ENCODE measurements at regions not wholly inside any gene's neighbourhood (a gene's known extent, or its start where the extent isn't known, plus 50 kb on each side); places are given as distances from the start of the nearest gene placed in this dataset.

DNA sequence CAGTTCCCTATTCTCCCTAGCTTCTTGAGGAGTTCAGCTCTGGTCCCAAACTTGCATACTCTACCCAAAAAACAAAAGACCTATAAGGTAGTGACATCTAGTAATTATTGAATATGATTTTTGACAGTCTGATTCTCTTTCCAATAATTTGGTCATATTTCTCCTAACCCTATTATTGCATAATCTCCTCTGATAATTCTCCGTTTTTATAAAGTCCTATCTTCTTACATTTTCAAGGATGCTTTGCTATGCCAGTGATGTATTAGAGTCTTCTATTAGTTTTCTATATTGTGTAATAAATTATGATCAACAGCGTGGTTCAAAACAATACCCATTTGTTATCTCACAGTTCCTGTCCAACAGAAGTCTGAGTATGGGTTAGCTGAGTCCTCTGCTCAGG is 426.3 kb downstream of the BCL11A start:
- Histone ChIP-seq H3K9ac (ENCODE audit: low read length) (no peak overlapping the region), H3K4me2 (ENCODE audit: low read depth, low read length, poor library complexity, severe bottlenecking) (no peak overlapping the region), H3K4me3 (ENCODE audit: insufficient read depth, low read length, poor library complexity, severe bottlenecking) (no peak overlapping the region), H3K79me2 (ENCODE audit: insufficient read depth, low read length) (no peaks in the 10 kb centered on the region), H3K9me3 (ENCODE audit: insufficient read depth, low read length) (0 out of 2 replicates have a peak, but pooled peaks cover 5% of the 10 kb centered on the region), H3F3A (ENCODE audit: insufficient read depth) (no peaks in the 10 kb centered on the region), H3K27me3 (ENCODE audit: low read length) (no peaks in the 10 kb centered on the region), H3K36me3 (ENCODE audit: low read length) (no peaks in the 10 kb centered on the region), H4K20me1 (ENCODE audit: low read depth, low read length) (no peaks in the 10 kb centered on the region), H3K9me2 (replicated peaks; ENCODE audit: insufficient read depth, low read length) (no peaks in the 10 kb centered on the region), H3K27ac (ENCODE audit: low read depth, low read length) (no peak overlapping the region), H2AFZ (ENCODE audit: low read depth, low read length, severe bottlenecking) (no peak overlapping the region)
- TF ChIP-seq, protein P1, sequence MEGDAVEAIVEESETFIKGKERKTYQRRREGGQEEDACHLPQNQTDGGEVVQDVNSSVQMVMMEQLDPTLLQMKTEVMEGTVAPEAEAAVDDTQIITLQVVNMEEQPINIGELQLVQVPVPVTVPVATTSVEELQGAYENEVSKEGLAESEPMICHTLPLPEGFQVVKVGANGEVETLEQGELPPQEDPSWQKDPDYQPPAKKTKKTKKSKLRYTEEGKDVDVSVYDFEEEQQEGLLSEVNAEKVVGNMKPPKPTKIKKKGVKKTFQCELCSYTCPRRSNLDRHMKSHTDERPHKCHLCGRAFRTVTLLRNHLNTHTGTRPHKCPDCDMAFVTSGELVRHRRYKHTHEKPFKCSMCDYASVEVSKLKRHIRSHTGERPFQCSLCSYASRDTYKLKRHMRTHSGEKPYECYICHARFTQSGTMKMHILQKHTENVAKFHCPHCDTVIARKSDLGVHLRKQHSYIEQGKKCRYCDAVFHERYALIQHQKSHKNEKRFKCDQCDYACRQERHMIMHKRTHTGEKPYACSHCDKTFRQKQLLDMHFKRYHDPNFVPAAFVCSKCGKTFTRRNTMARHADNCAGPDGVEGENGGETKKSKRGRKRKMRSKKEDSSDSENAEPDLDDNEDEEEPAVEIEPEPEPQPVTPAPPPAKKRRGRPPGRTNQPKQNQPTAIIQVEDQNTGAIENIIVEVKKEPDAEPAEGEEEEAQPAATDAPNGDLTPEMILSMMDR (IDR thresholded peaks at IDR 0.05; ENCODE audit: insufficient read depth, low read length, poor library complexity, severe bottlenecking), result no peak
- no peak for TF ChIP-seq EZH2phosphoT487 (conservative IDR thresholded peaks at IDR 0.05; ENCODE audit: low read length)

DNA sequence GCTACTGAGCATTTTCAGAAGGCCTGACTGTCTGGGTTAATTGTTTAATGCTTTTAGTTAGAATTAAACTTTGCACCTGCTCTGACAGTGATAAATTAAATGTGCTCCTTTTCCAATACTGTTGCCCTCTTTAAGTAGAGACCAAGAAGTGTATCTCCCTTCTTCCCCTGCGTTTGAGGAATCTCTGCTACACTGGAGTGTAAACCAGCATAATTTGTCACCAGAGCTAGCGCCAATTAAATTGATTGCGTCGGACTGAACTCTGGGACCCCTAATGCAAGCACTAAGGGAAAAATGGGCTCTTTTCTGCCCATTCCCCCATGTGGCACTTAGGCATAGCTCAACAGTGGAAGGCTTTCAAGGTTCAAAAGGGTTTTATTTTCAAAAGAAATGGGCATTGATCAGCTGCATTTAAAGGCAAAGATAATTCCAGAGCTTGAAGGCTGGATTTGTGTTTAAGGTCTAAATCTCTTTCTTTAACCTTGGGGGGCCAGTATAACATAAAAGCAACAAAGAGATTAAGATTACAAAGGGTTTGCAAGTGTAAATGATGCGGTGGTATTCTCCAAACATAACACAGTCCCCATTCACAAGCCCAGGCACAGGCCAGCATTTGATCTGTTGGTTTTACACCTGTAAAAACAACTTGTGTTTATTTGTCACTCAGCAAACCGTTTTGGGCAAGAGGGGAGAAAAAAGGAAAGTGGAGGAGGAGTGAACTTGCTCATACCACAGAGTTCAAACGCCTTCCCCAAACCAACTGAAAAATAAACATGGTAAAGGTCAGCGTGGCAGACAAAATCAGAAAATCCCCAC is 427.6 kb downstream of the BCL11A start:
- Histone ChIP-seq H3K27me3 (ENCODE audit: low read length) (no peaks in the 10 kb centered on the region), H3K4me3 (ENCODE audit: insufficient read depth, low read length, poor library complexity, severe bottlenecking) (no peak overlapping the region), H3K36me3 (ENCODE audit: low read length) (no peaks in the 10 kb centered on the region), H3K9ac (ENCODE audit: low read length) (no peak overlapping the region), H3K4me2 (ENCODE audit: low read depth, low read length, poor library complexity, severe bottlenecking) (no peak overlapping the region), H3K9me2 (replicated peaks; ENCODE audit: insufficient read depth, low read length) (no peaks in the 10 kb centered on the region), H2AFZ (ENCODE audit: low read depth, low read length, severe bottlenecking) (no peak overlapping the region), H3K79me2 (ENCODE audit: insufficient read depth, low read length) (no peaks in the 10 kb centered on the region), H3K9me3 (ENCODE audit: insufficient read depth, low read length) (0 out of 2 replicates have a peak, but pooled peaks cover 5% of the 10 kb centered on the region), H4K20me1 (ENCODE audit: low read depth, low read length) (no peaks in the 10 kb centered on the region), H3K27ac (ENCODE audit: low read depth, low read length) (no peak overlapping the region), H3F3A (ENCODE audit: insufficient read depth) (no peaks in the 10 kb centered on the region)
- TF ChIP-seq EZH2phosphoT487 (conservative IDR thresholded peaks at IDR 0.05; ENCODE audit: low read length), result no peak
- TF ChIP-seq, protein P1 (IDR thresholded peaks at IDR 0.05; ENCODE audit: insufficient read depth, low read length, poor library complexity, severe bottlenecking), result no peak

DNA sequence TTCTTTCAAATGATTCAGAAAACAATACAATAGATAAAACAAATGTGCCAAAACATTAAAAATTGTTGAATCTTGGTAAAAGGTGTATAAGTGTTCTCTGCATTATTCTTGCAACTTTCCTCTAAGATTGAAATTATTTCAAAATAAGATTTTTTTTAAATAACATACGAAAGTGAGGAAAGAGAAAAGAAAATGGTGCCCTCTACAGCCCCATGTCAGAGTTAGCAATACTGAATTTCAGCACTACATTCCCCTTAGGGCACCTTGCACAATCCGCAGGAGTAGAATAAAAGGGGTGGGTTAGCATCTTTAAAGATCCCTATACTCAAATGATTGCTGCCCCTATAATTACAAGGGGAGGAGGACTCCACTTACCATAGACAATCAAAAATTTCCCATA is 433.7 kb downstream of the BCL11A start:
- Histone ChIP-seq H3K36me3 (ENCODE audit: low read length) (no peaks in the 10 kb centered on the region), H4K20me1 (ENCODE audit: low read depth, low read length) (no peaks in the 10 kb centered on the region), H3K9me2 (replicated peaks; ENCODE audit: insufficient read depth, low read length) (no peaks in the 10 kb centered on the region), H3K9ac (ENCODE audit: low read length) (no peak overlapping the region), H3K27ac (ENCODE audit: low read depth, low read length) (no peak overlapping the region), H3K79me2 (ENCODE audit: insufficient read depth, low read length) (no peaks in the 10 kb centered on the region), H2AFZ (ENCODE audit: low read depth, low read length, severe bottlenecking) (no peak overlapping the region), H3K4me3 (ENCODE audit: insufficient read depth, low read length, poor library complexity, severe bottlenecking) (no peak overlapping the region), H3K9me3 (ENCODE audit: insufficient read depth, low read length) (0 out of 2 replicates have a peak, but pooled peaks cover 5% of the 10 kb centered on the region), H3K27me3 (ENCODE audit: low read length) (no peaks in the 10 kb centered on the region), H3K4me2 (ENCODE audit: low read depth, low read length, poor library complexity, severe bottlenecking) (no peak overlapping the region), H3F3A (ENCODE audit: insufficient read depth) (no peaks in the 10 kb centered on the region)
- TF ChIP-seq EZH2phosphoT487 (conservative IDR thresholded peaks at IDR 0.05; ENCODE audit: low read length), result no peak
- TF ChIP-seq, protein P1 (IDR thresholded peaks at IDR 0.05; ENCODE audit: insufficient read depth, low read length, poor library complexity, severe bottlenecking), result no peak
